Osteoblast (primary cell): ENCODE measurements at regions not wholly inside any gene's neighbourhood (a gene's known extent, or its start where the extent isn't known, plus 50 kb on each side); places are given as distances from the start of the nearest gene placed in this dataset.

Experiments used
- DNase-seq: peaks from one replicate; pipeline ENCODE4 v3.0.0; 2011; ENCODE audit warnings: low spot score, mixed read lengths; ENCODE audit not compliant: insufficient read length; ENCODE audit errors: missing footprints
- H2AFZ ChIP-seq: 2 replicates; pipeline ENCODE4 v1.6.0; 2011; ENCODE audit warnings: mild to moderate bottlenecking, low read length
- H3K27ac ChIP-seq: 2 replicates; pipeline ENCODE4 v1.5.1; 2011; ENCODE audit warnings: mild to moderate bottlenecking, low read depth, low read length, moderate library complexity
- H3K27me3 ChIP-seq: 2 replicates; pipeline ENCODE4 v1.6.0; 2012; ENCODE audit warnings: mild to moderate bottlenecking, control low read depth, inconsistent platforms, low read length, moderate library complexity; ENCODE audit not compliant: insufficient read depth
- H3K36me3 ChIP-seq: 2 replicates; pipeline ENCODE4 v1.5.1; 2011; ENCODE audit warnings: mild to moderate bottlenecking, low read length, control low read depth, moderate library complexity; ENCODE audit not compliant: insufficient read depth
- H3K4me1 ChIP-seq: 2 replicates; pipeline ENCODE4 v1.5.1; 2011; ENCODE audit warnings: mild to moderate bottlenecking, low read length, control low read depth, moderate library complexity; ENCODE audit not compliant: insufficient read depth
- H3K4me2 ChIP-seq: 2 replicates; pipeline ENCODE4 v1.6.0; 2011; ENCODE audit warnings: mild to moderate bottlenecking, low read length; ENCODE audit not compliant: insufficient read depth
- H3K4me3 ChIP-seq: fragments of 200-600 bp; sonication (generic); 3 replicates; pipeline ENCODE4 v1.5.1; 2012; ENCODE audit warnings: mild to moderate bottlenecking, low read length, inconsistent platforms; ENCODE audit not compliant: insufficient read depth
- H3K79me2 ChIP-seq: 2 replicates; pipeline ENCODE4 v1.6.0; 2012; ENCODE audit warnings: mild to moderate bottlenecking, low read length, control low read depth, inconsistent platforms; ENCODE audit not compliant: insufficient read depth
- H3K9me3 ChIP-seq: 2 replicates; pipeline ENCODE4 v1.5.1; 2011; ENCODE audit warnings: low read depth, low read length, control low read depth
- H4K20me1 ChIP-seq: 2 replicates; pipeline ENCODE4 v1.6.0; 2012; ENCODE audit warnings: mild to moderate bottlenecking, low read length, control low read depth; ENCODE audit not compliant: insufficient read depth
- TF ChIP-seq, protein P1 (sequence below): IDR thresholded peaks from 2 replicates; pipeline ENCODE4 v1.5.1; 2011; ENCODE audit warnings: mild to moderate bottlenecking, low read depth, low read length, moderate library complexity; ENCODE audit errors: extremely low read depth

DNA sequence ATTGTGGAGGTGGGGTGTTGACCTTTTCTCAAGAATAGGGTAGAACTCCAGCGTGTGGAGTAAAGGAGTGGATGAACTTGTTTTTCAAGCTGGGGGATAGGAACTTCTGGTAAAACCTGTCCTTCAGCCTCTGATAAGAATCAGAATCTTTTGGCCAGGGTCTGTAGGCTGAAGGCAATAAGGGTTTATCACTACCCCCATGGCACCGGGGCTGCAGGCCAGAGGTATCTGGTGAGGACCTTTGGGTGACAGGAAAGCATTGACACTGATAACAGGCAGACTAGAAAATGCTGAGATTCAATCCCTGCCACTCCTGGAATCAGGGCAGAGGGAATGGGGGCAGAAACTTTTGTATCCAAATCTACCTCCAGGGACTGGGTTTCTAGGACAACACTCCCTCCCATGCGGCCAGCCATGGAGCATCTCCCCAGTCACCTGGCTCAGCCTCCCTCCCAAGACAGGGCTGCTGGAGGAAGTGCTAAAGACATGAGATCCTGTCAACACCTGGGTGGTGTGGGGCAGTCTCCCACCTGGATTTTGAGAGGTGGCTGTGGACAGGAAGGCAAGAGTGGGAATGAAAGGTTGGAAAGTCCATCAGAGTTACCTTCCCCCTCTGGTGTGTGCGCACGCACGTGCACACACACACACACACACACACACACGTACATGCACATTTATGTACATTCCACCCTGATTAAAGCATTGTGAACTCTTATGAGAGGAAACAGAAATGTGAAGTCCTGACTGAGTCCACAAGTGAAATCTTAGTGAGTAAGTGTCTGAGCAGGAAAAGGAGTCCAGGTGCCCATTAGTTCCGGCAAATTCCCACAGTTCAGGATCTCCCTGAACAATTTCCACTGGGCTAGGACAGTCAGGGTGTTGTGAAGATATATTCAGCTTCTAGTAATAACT, 53.1 kb upstream of the MARCHF10 start:
- Histone ChIP-seq H3K79me2 (no peaks in the 10 kb centered on the region), H4K20me1 (no peaks in the 10 kb centered on the region), H3K27me3 (peaks cover 3% of the 10 kb centered on the region), H3K27ac (no peak overlapping the region), H2AFZ (no peak overlapping the region), H3K4me3 (no peak overlapping the region), H3K4me2 (no peak overlapping the region), H3K36me3 (no peaks in the 10 kb centered on the region), H3K4me1 (peaks cover 12% of the 10 kb centered on the region), H3K9me3 (no peaks in the 10 kb centered on the region)
- TF ChIP-seq, protein P1, sequence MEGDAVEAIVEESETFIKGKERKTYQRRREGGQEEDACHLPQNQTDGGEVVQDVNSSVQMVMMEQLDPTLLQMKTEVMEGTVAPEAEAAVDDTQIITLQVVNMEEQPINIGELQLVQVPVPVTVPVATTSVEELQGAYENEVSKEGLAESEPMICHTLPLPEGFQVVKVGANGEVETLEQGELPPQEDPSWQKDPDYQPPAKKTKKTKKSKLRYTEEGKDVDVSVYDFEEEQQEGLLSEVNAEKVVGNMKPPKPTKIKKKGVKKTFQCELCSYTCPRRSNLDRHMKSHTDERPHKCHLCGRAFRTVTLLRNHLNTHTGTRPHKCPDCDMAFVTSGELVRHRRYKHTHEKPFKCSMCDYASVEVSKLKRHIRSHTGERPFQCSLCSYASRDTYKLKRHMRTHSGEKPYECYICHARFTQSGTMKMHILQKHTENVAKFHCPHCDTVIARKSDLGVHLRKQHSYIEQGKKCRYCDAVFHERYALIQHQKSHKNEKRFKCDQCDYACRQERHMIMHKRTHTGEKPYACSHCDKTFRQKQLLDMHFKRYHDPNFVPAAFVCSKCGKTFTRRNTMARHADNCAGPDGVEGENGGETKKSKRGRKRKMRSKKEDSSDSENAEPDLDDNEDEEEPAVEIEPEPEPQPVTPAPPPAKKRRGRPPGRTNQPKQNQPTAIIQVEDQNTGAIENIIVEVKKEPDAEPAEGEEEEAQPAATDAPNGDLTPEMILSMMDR: no peak
- peak; percentile 60 for DNase-seq

DNA sequence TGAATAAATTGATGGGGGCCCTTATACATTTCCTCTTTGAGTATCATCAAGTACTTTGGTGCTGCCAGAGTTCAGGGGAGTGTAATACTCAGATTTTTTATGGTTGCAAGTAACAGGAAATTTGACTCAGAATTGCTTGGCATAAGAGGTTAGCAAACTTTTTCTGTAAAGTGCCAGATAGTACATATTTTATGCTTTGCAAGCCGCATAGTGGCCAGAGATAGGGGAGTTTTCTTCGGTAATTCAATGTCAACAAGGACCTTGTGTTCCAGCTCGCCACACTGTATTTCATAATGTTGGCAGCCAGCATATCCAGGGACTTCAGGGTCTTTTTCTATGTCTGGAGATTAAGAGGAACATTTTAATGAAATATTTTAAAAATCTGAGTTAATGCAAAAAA, 51.0 kb upstream of the MARCHF10 start:
- Histone ChIP-seq H3K4me3 (no peak overlapping the region), H3K4me1 (peaks cover 12% of the 10 kb centered on the region), H3K27ac (no peak overlapping the region), H3K4me2 (peak overlapping the region; percentile 55), H2AFZ (no peak overlapping the region), H3K36me3 (no peaks in the 10 kb centered on the region), H3K79me2 (no peaks in the 10 kb centered on the region), H4K20me1 (no peaks in the 10 kb centered on the region), H3K9me3 (no peaks in the 10 kb centered on the region), H3K27me3 (peaks cover 3% of the 10 kb centered on the region)
- peak; percentile 55 for DNase-seq
- TF ChIP-seq, protein P1: no peak
